SU-DHL-6 (cell line): ENCODE measurements at regions not wholly inside any gene's neighbourhood (a gene's known extent, or its start where the extent isn't known, plus 50 kb on each side); places are given as distances from the start of the nearest gene placed in this dataset.

Source experiments
- CTCF ChIP-seq: fragments of 200-600 bp; sonication (generic); IDR thresholded peaks from one replicate; pipeline ENCODE4 v1.5.1; 2017; ENCODE audit warnings: antibody characterized with exemption, mild to moderate bottlenecking, low read length, moderate library complexity; ENCODE audit not compliant: insufficient read depth, poor library complexity, severe bottlenecking
- EZH2phosphoT487 ChIP-seq: fragments of 200-600 bp; sonication (generic), shearing (Covaris generic); conservative IDR thresholded peaks from 2 replicates; pipeline ENCODE4 v1.6.1; 2018; ENCODE audit warnings: mild to moderate bottlenecking, antibody characterized with exemption, low read length, moderate library complexity, mixed read lengths

- TF ChIP-seq CTCF = no peak
- no peak for TF ChIP-seq EZH2phosphoT487
Measured at GRCh38 chr4:125550769-125551168, 236.0 kb downstream of the FAT4 start.
